ENCODE measurements at regions not wholly inside any gene's neighbourhood (a gene's known extent, or its start where the extent isn't known, plus 50 kb on each side); places are given as distances from the start of the nearest gene placed in this dataset.

DNA sequence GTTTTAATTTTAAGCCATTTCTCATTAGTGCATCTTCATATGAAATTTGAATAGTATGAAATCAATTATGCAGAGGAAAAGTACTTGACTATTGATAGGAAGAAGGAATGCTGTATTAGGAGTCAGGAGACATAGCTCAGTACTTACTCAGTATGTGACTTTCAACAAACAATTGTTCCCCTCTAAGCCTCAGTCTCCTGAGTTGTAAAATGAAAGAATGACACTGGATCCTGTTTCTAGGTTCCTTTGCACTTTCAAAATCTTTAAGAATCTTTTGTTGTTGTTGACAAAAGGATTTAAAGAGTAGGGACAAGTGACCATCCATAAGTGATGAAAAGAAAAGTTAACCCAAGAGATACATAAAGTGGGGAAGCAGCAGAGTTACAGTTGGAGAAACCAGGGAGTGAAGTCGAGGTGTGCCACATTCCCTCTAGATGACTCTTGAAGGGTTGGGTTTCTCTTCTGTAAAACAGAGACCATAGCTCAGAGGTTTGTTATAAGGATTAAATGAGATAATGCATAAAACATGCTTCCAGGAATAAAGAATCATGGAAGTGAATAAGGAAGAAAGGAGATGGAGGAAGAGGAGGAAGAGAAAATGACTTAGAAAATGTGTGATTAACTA lies 105.7 kb upstream of the KCNJ15 start:
- TF ChIP-seq, protein P1, sequence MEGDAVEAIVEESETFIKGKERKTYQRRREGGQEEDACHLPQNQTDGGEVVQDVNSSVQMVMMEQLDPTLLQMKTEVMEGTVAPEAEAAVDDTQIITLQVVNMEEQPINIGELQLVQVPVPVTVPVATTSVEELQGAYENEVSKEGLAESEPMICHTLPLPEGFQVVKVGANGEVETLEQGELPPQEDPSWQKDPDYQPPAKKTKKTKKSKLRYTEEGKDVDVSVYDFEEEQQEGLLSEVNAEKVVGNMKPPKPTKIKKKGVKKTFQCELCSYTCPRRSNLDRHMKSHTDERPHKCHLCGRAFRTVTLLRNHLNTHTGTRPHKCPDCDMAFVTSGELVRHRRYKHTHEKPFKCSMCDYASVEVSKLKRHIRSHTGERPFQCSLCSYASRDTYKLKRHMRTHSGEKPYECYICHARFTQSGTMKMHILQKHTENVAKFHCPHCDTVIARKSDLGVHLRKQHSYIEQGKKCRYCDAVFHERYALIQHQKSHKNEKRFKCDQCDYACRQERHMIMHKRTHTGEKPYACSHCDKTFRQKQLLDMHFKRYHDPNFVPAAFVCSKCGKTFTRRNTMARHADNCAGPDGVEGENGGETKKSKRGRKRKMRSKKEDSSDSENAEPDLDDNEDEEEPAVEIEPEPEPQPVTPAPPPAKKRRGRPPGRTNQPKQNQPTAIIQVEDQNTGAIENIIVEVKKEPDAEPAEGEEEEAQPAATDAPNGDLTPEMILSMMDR (IDR thresholded peaks at IDR 0.05; ENCODE audit: low read depth, low read length) = no peak
- TF ChIP-seq MYC (IDR thresholded peaks at IDR 0.05; ENCODE audit: low read depth, low read length) = no peak

All from NB4 (cell line).